ENCODE measurements at regions not wholly inside any gene's neighbourhood (a gene's known extent, or its start where the extent isn't known, plus 50 kb on each side); places are given as distances from the start of the nearest gene placed in this dataset.

GRCh38 chr2:64260817-64261216 lies 116.6 kb upstream of the PELI1 start:
- TF ChIP-seq CTCF (IDR thresholded peaks at IDR 0.05) (no peak), POLR2A (IDR thresholded peaks at IDR 0.05) (no peak)

All from lower leg skin (tissue), 3 donors.